GM18868 (cell line): ENCODE measurements at regions not wholly inside any gene's neighbourhood (a gene's known extent, or its start where the extent isn't known, plus 50 kb on each side); places are given as distances from the start of the nearest gene placed in this dataset.

ENCODE experiments used
- ATAC-seq: cut with Tn5 transposase; IDR thresholded peaks from one replicate; pipeline ENCODE4 v1.9.1; 2021; ENCODE audit warnings: mild to moderate bottlenecking, moderate library complexity; ENCODE audit not compliant: unreplicated experiment

- ATAC-seq = no peak
These were observed 1128.2 kb downstream of the BRD1 start for GRCh38 chr22:48699511-48699910.

GRCh38 chr22:48698618-48699017 lies 1129.1 kb downstream of the BRD1 start:
- no peak for ATAC-seq

- ATAC-seq = no peak
These were observed 1129.9 kb downstream of the BRD1 start for GRCh38 chr22:48697694-48698276.

- ATAC-seq = no peak
These were observed 1130.5 kb downstream of the BRD1 start for GRCh38 chr22:48697223-48697622.

- no peak for ATAC-seq
These were observed 1131.3 kb downstream of the BRD1 start for GRCh38 chr22:48696371-48696770.

- ATAC-seq = no peak
These were observed 1131.9 kb downstream of the BRD1 start for GRCh38 chr22:48695731-48696305.

- ATAC-seq = no peak
These were observed 1132.4 kb downstream of the BRD1 start for GRCh38 chr22:48695251-48695650.

GRCh38 chr22:48694296-48694883 lies 1133.3 kb downstream of the BRD1 start:
- no peak for ATAC-seq

GRCh38 chr22:48693377-48694135 lies 1134.1 kb downstream of the BRD1 start:
- ATAC-seq = no peak

- ATAC-seq = no peak
These were observed 1134.8 kb downstream of the BRD1 start for GRCh38 chr22:48692734-48693376.

- ATAC-seq = no peak
These were observed 1136.2 kb downstream of the BRD1 start for GRCh38 chr22:48691431-48691851.

GRCh38 chr22:48690583-48691317 lies 1136.9 kb downstream of the BRD1 start:
- ATAC-seq = no peak

- no peak for ATAC-seq
These were observed 1138.5 kb downstream of the BRD1 start for GRCh38 chr22:48689206-48689605.

GRCh38 chr22:48688366-48688765 lies 1139.3 kb downstream of the BRD1 start:
- no peak for ATAC-seq

- no peak for ATAC-seq
These were observed 1140.1 kb downstream of the BRD1 start for GRCh38 chr22:48687606-48688005.

GRCh38 chr22:48686694-48687302 lies 1140.9 kb downstream of the BRD1 start:
- no peak for ATAC-seq

GRCh38 chr22:48685767-48686166 lies 1141.9 kb downstream of the BRD1 start:
- no peak for ATAC-seq

GRCh38 chr22:48683640-48684039 lies 1144.0 kb downstream of the BRD1 start:
- no peak for ATAC-seq

GRCh38 chr22:48682504-48682903 lies 1145.2 kb downstream of the BRD1 start:
- ATAC-seq = no peak

- no peak for ATAC-seq
These were observed 1147.1 kb downstream of the BRD1 start for GRCh38 chr22:48680601-48681000.
